Common myeloid progenitor, CD34-positive (primary cell): ENCODE measurements at regions not wholly inside any gene's neighbourhood (a gene's known extent, or its start where the extent isn't known, plus 50 kb on each side); places are given as distances from the start of the nearest gene placed in this dataset.

ENCODE experiments used
- CTCF ChIA-PET: fragments of 350-600 bp; sonication (Branson Sonifier 250); formaldehyde crosslinking; loops from one replicate; lab custom pipeline; 2021; ENCODE audit warnings: antibody characterized with exemption; lab: Charles Lee
- POLR2A ChIA-PET: fragments of 350-600 bp; sonication (Branson Sonifier 250); formaldehyde crosslinking; loops from one replicate; lab custom pipeline; 2021; ENCODE audit warnings: antibody characterized with exemption; lab: Charles Lee
- DNase-seq, 3 donors: peaks; one replicate each; pipeline versions ENCODE4 v3.0.0 to v3.0.0-alpha.2; 2013
- H3K27ac ChIP-seq, 2 experiments: 1 replicate in 1 of 2; 2 replicates in 1 of 2; pipeline ENCODE4 v1.7.0; 2013; ENCODE audit warnings: inconsistent platforms in 2 of 2, low read length in 2 of 2, mild to moderate bottlenecking in 2 of 2, low read depth in 1 of 2, moderate library complexity in 1 of 2; ENCODE audit not compliant: severe bottlenecking in 2 of 2, insufficient read depth in 1 of 2, poor library complexity in 1 of 2
- H3K27me3 ChIP-seq, 5 experiments: replicated peaks in 2 of 5; 1 replicate in 3 of 5; 2 replicates in 2 of 5; pipeline versions ENCODE4 v1.6.1 to v1.7.0; 2013; ENCODE audit warnings: low read length in 4 of 5, mild to moderate bottlenecking in 2 of 5, moderate library complexity in 2 of 5, inconsistent platforms in 1 of 5; ENCODE audit not compliant: insufficient read depth in 5 of 5, control insufficient read depth in 4 of 5
- H3K36me3 ChIP-seq, 4 experiments: 1 replicate in 2 of 4; 2 replicates in 2 of 4; pipeline versions ENCODE4 v1.6.1 to v1.7.0; 2013; ENCODE audit warnings: low read length in 3 of 4, control low read depth in 1 of 4, mild to moderate bottlenecking in 1 of 4; ENCODE audit not compliant: control insufficient read depth in 4 of 4, insufficient read depth in 4 of 4
- H3K4me1 ChIP-seq, 4 experiments: 1 replicate in 3 of 4; 2 replicates in 1 of 4; pipeline versions ENCODE4 v1.6.1 to v1.7.1; 2013; ENCODE audit warnings: low read length in 3 of 4, mild to moderate bottlenecking in 3 of 4, control low read depth in 1 of 4, inconsistent platforms in 1 of 4, moderate library complexity in 1 of 4; ENCODE audit not compliant: control insufficient read depth in 4 of 4, insufficient read depth in 4 of 4; ENCODE audit errors: control extremely low read depth in 1 of 4
- H3K4me3 ChIP-seq, 7 experiments: 1 replicate in 4 of 7; 2 replicates in 3 of 7; pipeline versions ENCODE4 v1.5.1 to v1.7.0; 2013; ENCODE audit warnings: mild to moderate bottlenecking in 7 of 7, low read length in 6 of 7, moderate library complexity in 6 of 7, inconsistent platforms in 2 of 7, low read depth in 2 of 7, control low read depth in 1 of 7; ENCODE audit not compliant: insufficient read depth in 4 of 7, control insufficient read depth in 1 of 7; ENCODE audit errors: extremely low read depth in 1 of 7
- H3K9me3 ChIP-seq, 5 experiments: 1 replicate in 4 of 5; 2 replicates in 1 of 5; pipeline versions ENCODE4 v1.6.1 to v1.7.1; 2013; ENCODE audit warnings: low read length in 4 of 5, mild to moderate bottlenecking in 2 of 5, inconsistent platforms in 1 of 5, low read depth in 1 of 5, moderate library complexity in 1 of 5; ENCODE audit not compliant: control insufficient read depth in 4 of 5, insufficient read depth in 2 of 5; ENCODE audit errors: control extremely low read depth in 1 of 5
- WGBS: methylation state at CpG from one replicate; pipeline ENCODE4 v1.1.5; 2013; ENCODE audit not compliant: insufficient coverage; 5-methylcytosine and 5-hydroxymethylcytosine counted together

GRCh38 chr21:20789729-20790500 lies 208.3 kb upstream of the NCAM2 start:
- no peaks in the 10 kb centered on the region for H3K27me3 ChIP-seq
- no peak overlapping the region for H3K27ac ChIP-seq
- H3K9me3 ChIP-seq = no peaks in the 10 kb centered on the region
- POLR2A ChIA-PET = no interaction called here
- H3K36me3 ChIP-seq = no peaks in the 10 kb centered on the region
- CTCF ChIA-PET = no interaction called here
- no peaks in the 10 kb centered on the region for H3K4me1 ChIP-seq
- WGBS = 100% methylated on average over 1 of the region's 2 CpGs
- no peak for DNase-seq
- no peak overlapping the region for H3K4me3 ChIP-seq

GRCh38 chr21:20800106-20800505 lies 198.1 kb upstream of the NCAM2 start:
- H3K4me3 ChIP-seq = no peak overlapping the region
- POLR2A ChIA-PET = no interaction called here
- no peak for DNase-seq
- no peaks in the 10 kb centered on the region for H3K4me1 ChIP-seq
- H3K9me3 ChIP-seq = no peaks in the 10 kb centered on the region
- CTCF ChIA-PET = no interaction called here
- WGBS = 100% methylated on average over 1 of the region's 3 CpGs
- H3K27ac ChIP-seq = no peak overlapping the region
- no peaks in the 10 kb centered on the region for H3K36me3 ChIP-seq
- no peaks in the 10 kb centered on the region for H3K27me3 ChIP-seq

- no peak for DNase-seq
- H3K36me3 ChIP-seq = no peaks in the 10 kb centered on the region
- ChIA-PET CTCF (no interaction called here), POLR2A (no interaction called here)
- WGBS = 100% methylated on average over 2 of the region's 4 CpGs
- H3K4me3 ChIP-seq = no peak overlapping the region
- no peaks in the 10 kb centered on the region for H3K9me3 ChIP-seq
- H3K27me3 ChIP-seq = no peaks in the 10 kb centered on the region
- no peaks in the 10 kb centered on the region for H3K4me1 ChIP-seq
- no peak overlapping the region for H3K27ac ChIP-seq
Measured at GRCh38 chr21:20802201-20802600, 196.0 kb upstream of the NCAM2 start.

- no peaks in the 10 kb centered on the region for H3K27me3 ChIP-seq
- H3K36me3 ChIP-seq = no peaks in the 10 kb centered on the region
- no peak overlapping the region for H3K4me3 ChIP-seq
- CTCF ChIA-PET = no interaction called here
- 92% methylated on average over 8 of the region's 8 CpGs for WGBS
- DNase-seq = no peak
- no peaks in the 10 kb centered on the region for H3K9me3 ChIP-seq
- H3K27ac ChIP-seq = no peak overlapping the region
- POLR2A ChIA-PET = no interaction called here
- no peaks in the 10 kb centered on the region for H3K4me1 ChIP-seq
Measured at GRCh38 chr21:20802631-20803260, 195.5 kb upstream of the NCAM2 start.

GRCh38 chr21:20811702-20812101 lies 186.5 kb upstream of the NCAM2 start:
- WGBS = 100% methylated on average over 3 of the region's 6 CpGs
- H3K4me1 ChIP-seq = no peaks in the 10 kb centered on the region
- POLR2A ChIA-PET = no interaction called here
- CTCF ChIA-PET = no interaction called here
- no peaks in the 10 kb centered on the region for H3K9me3 ChIP-seq
- no peak overlapping the region for H3K4me3 ChIP-seq
- no peak overlapping the region for H3K27ac ChIP-seq
- DNase-seq = no peak
- H3K36me3 ChIP-seq = no peaks in the 10 kb centered on the region
- no peaks in the 10 kb centered on the region for H3K27me3 ChIP-seq

GRCh38 chr21:20814090-20814489 lies 184.1 kb upstream of the NCAM2 start:
- Histone ChIP-seq H3K4me1 (no peaks in the 10 kb centered on the region), H3K4me3 (no peak overlapping the region), H3K36me3 (no peaks in the 10 kb centered on the region), H3K27me3 (no peaks in the 10 kb centered on the region), H3K9me3 (no peaks in the 10 kb centered on the region), H3K27ac (no peak overlapping the region)
- WGBS = no CpG with 5 or more reads among the region's 1 CpG
- POLR2A ChIA-PET = no interaction called here
- DNase-seq = no peak
- CTCF ChIA-PET = no interaction called here

- H3K4me3 ChIP-seq = no peak overlapping the region
- POLR2A ChIA-PET = no interaction called here
- H3K9me3 ChIP-seq = no peaks in the 10 kb centered on the region
- CTCF ChIA-PET = no interaction called here
- no peaks in the 10 kb centered on the region for H3K36me3 ChIP-seq
- no peak for DNase-seq
- no peaks in the 10 kb centered on the region for H3K27me3 ChIP-seq
- no peaks in the 10 kb centered on the region for H3K4me1 ChIP-seq
- no peak overlapping the region for H3K27ac ChIP-seq
- WGBS = 100% methylated on average over 2 of the region's 2 CpGs
Measured at GRCh38 chr21:20822666-20823065, 175.5 kb upstream of the NCAM2 start.
